NCI-H146 (cell line): ENCODE measurements at regions not wholly inside any gene's neighbourhood (a gene's known extent, or its start where the extent isn't known, plus 50 kb on each side); places are given as distances from the start of the nearest gene placed in this dataset.
"Not testable (repeated sequence)": the region's sequence is repeated elsewhere in the genome, so short reads cannot be mapped to it uniquely, and the experiment has no call there.

Experiments
- DNase-seq: peaks from one replicate; lab custom pipeline; 2025; lab: John Stamatoyannopoulos, UW

DNA sequence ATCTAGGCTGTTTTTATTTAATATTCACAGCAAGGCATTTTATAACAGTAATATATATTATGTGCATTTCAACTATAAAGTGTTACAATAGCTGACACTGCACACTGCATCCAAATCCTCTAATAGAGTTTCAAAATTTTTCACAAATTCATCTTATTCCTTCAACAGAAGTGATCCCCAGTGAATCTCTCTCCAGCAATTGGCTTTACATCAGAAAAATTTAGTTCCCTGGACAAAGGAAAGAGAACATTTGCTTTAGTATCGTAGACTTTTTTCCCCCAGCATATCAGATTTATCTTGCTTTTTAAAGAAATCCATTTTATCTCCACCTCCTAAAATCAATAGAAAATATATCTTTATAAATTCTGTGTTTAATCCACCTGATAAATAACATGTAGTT is 868.6 kb downstream of the TBL1XR1 start:
- no peak for DNase-seq

- no peak for DNase-seq
Measured at GRCh38 chr3:176328198-176328597, 869.1 kb downstream of the TBL1XR1 start.

DNA sequence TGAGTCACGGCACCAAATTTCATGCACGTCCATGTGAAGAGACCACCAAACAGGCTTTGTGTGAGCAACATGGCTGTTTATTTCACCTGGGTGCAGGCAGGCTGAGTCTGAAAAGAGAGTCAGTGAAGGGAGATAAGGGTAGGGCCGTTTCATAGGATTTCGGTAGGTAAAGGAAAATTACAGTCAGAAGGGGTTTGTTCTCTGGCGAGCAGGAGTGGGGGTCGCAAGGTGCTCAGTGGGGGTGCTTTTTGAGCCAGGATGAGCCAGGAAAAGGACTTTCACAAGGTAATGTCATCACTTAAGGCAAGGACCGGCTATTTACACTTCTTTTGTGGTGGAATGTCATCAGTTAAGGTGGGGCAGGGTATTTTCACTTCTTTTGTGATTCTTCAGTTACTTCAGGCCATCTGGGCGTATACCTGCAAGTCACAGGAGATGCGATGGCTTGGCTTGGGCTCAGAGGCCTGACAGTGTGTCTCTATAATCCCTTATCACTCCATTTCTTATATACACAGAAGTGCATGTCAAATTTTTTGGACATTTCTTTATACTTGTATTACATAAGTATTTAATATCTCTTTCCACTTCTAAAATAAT is 870.3 kb downstream of the TBL1XR1 start:
- not testable (repeated sequence) for DNase-seq

DNA sequence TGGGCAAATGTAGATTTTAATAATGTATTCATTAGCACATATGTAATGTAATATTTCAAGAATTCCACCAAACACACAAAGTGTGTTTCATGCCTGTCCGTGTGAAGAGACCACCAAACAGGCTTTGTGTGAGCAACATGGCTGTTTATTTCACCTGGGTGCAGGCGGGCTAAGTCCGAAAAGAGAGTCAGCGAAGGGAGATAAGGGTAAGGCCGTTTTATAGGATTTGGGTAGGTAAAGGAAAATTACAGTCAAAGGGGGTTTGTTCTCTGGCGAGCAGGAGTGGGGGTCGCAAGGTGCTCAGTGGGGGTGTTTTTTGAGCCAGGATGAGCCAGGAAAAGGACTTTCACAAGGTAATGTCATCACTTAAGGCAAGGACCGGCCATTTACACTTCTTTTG is 875.8 kb downstream of the TBL1XR1 start:
- DNase-seq, result not testable (repeated sequence)

GRCh38 chr3:176321099-176321498 is 876.2 kb downstream of the TBL1XR1 start:
- DNase-seq, result no peak

GRCh38 chr3:176313426-176313825 is 883.9 kb downstream of the TBL1XR1 start:
- no peak for DNase-seq

DNA sequence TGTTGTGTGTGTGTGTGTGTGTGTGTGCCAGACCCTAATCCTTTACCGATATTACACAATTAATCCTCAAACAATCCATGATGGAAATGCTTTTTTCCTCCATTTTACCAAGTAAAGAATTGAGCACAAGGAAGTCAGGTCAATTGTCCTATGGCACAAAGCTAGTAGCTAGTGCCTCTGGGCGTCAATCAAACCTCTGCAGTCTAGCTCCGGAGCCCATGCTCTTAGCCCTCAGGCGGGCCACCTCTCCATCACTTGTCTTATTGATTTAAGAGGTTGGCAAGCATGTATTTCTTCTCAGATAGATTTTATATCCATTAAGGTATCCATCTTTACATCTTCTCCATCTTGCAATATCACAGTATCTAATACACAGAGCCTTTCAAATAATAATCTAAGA is 886.6 kb downstream of the TBL1XR1 start:
- DNase-seq, result no peak

DNA sequence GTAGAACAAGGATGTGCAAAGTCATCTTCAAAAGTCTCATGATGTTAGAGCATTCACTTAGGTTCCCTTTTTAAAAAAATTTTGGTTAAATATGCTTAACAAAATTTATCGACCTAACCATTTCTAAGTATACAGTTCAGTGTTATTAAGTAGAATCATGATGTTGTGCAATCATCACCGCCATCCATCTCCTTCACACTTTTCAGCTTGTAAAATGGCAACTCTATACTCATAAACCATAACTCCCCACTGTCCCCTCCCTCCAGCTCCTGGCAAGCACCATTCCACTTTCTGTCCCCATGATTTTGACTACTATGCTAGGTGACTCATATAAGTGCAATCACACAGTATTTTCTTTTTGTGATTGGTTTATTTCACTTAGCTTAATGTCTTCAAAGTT is 895.0 kb downstream of the TBL1XR1 start:
- no peak for DNase-seq

DNA sequence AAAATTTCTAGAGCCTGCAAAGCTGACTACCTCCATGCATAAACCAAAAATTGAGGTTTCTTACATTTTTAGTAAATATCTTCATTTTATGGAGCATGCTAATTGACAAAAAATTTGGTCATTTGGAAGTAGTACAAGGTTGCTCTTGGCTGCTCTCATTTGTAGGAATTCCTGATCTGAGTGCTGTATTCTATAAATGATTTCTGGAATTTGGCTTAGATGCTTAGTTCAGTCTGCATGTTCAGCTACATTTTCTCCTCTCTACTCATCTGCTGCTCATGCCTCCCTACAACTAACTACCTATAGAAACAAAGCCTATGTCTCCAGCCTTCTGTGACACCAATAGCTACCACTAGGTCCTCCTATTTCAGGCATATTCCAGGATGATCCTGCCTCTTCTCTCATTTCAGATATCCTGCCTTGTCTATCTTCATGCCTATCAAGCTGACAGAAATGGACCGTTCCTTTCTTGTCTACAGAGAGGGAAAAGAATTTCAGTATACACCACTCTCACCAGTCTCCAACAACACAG is 901.1 kb downstream of the TBL1XR1 start:
- DNase-seq, result peak; percentile 10

DNA sequence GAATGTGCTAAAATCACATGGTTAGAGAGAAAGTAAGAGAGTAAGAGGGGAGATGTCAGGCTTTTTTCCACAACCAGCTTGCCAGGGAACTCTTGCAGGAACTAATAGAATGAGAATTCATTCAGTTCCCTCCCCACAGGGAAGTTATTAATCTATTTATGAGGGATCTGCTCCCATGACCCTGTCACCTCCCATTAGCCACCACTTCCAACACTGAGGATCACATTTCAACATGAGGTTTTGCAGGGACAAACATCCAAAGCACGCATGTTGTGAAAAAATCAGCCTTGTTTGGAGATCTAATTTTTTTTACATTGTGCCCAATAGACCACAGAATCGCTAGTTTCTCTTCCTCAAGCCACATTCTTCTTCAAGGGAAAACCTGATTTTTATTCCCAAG is 904.0 kb downstream of the TBL1XR1 start:
- no peak for DNase-seq

GRCh38 chr3:176286476-176287085 is 910.7 kb downstream of the TBL1XR1 start:
- DNase-seq, result no peak

- no peak for DNase-seq
Measured at GRCh38 chr3:176275538-176275937, 921.7 kb downstream of the TBL1XR1 start.

- DNase-seq, result peak; percentile 66
Measured at GRCh38 chr3:176275113-176275512, 922.2 kb downstream of the TBL1XR1 start.

DNA sequence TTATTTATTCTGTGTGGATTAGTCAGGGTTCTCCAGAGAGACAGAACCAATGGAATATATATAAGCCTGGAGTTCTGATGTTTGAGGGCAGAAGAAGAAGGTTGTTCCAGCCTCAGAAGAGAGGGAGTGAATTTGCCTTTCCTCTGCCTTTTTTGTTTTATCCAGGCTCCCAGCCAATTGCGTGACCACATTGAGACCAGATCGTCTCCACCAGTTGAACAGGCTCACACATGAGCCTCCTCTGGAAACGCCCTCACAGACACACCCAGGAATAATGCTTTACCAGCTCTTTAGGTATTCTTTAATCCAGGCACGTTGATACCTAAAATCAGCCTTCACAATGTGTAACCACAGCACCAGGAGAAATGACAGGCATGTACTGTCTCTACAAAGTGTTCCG is 923.1 kb downstream of the TBL1XR1 start:
- peak; percentile 100 for DNase-seq

- DNase-seq, result no peak
Measured at GRCh38 chr3:176262071-176262470, 935.2 kb downstream of the TBL1XR1 start.

DNA sequence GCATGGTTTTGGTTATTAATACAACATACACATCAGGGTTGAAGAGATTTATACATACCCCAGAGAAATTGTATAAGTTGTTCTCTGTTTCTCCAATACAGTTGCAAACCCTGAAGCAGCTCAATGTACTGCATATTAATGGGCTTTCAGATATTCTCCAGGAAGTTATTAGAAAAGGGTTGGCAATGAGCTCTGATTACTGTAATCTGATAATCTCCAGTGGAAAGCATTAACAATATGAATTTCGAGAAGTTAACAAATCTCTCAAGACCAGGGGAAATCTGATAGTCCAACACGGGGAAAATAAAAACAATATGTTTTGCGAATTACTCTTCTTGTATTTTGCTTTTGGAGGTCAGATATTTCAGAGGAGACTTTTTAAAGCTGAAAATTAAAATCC is 950.1 kb downstream of the TBL1XR1 start:
- DNase-seq, result no peak

DNA sequence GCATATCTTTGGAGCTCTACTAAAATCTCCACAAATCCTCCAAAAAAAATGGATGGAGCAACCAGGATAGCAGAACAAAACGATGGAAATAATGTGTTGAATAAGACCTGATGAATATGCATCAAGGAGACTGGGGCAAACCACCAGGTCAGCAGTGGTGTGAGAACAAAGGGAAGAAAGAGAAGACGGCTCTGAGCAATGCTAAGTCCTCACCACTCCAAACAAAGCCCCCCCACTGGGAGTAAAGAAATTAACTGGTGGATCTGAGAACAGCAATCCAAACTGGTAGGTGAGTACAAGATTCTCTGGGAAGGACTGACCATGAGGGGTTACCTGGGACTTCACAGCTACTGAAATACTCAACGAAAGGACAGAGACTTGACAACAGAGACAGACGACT is 977.3 kb downstream of the TBL1XR1 start:
- no peak for DNase-seq

- no peak for DNase-seq
Measured at GRCh38 chr3:176214758-176215157, 982.5 kb downstream of the TBL1XR1 start.

DNA sequence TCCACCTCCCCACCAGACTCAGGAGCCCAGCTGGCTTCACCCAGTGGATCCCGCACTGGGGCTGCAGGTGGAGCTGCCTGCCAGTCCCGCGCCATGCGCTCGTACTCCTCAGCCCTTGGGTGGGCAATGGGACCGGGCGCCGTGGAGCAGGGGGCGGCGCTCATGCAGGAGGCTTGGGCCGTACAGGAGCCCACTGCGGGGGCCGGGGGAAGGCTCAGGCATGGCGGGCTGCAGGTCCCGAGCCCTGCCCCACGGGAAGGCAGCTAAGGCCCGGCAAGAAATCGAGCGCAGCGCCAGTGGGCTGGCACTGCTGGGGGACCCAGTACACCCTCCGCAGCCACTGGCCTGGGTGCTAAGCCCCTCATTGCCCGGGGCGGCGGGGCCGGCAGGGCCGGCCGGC is 984.0 kb downstream of the TBL1XR1 start:
- DNase-seq, result not testable (repeated sequence)

GRCh38 chr3:176208915-176209314 is 988.4 kb downstream of the TBL1XR1 start:
- no peak for DNase-seq

- DNase-seq, result peak; percentile 25
Measured at GRCh38 chr3:176208283-176208682, 989.0 kb downstream of the TBL1XR1 start.

DNA sequence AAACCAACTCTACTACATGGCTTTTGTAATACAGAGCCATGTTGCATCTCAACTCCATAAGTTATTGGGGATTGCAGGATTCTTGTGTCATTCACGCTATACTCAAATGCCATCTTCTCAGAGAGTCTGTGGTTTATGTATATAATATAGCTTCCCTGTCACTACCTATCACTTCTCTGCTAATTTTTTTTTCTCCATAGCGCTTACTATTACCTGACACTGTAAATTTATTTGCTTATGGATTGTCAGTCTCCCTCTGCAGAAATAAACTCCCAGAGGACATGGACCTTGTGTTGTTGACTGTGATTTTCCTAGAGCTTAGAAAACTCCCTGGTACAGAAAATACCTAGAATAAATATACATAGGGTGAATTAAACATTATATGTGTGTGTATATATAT is 990.5 kb downstream of the TBL1XR1 start:
- DNase-seq, result no peak

DNA sequence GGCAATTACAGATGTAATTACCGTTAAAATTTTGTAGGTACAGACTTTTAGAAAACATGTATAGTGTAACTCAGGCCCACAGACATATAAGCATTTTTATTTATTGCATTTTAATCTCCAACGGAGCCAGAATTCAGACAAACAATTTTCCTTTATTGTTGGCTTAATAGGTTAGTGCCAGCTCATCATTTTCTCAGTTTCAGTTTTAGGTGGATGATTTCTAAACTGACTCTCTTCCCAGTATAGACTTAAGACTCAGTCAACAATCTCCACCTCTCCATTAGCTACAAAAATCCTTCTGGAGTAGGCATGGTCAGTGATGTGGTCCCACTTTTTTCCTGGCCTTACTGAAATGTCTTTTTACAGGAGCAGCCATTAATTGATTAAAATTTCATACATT is 994.6 kb downstream of the TBL1XR1 start:
- DNase-seq, result no peak
